ENCODE measurements at regions not wholly inside any gene's neighbourhood (a gene's known extent, or its start where the extent isn't known, plus 50 kb on each side); places are given as distances from the start of the nearest gene placed in this dataset.

DNA sequence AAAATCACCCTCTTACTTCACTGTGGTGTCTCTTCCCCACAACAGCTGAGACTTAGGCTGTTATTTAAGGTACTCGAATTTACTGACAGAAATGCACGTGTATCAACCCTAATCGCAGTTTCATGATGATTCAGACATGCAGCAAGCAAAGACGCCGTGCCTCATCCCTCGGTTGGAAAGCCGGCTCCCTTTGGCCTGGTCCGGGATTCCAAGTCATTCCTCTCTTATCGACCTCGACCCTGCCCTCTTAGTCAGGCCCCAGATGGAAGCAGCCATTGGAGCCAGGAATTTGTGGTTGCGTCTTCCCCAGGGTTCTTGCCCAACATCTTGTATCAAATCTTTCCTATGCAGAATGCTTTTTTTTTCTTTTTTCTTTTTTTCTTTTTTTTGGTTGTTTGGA lies 229.5 kb downstream of the GATA3 start:
- no peak overlapping the region for H4K5ac ChIP-seq (ENCODE audit: low read depth, low read length)
- H4K91ac ChIP-seq (ENCODE audit: insufficient read depth, low read depth, low read length): no peak overlapping the region
- no peak overlapping the region for H3K14ac ChIP-seq (replicated peaks; ENCODE audit: low read depth, low read length)
- no peaks in the 10 kb centered on the region for H3K36me3 ChIP-seq (ENCODE audit: control insufficient read depth, insufficient read depth, low read length)
- no peak overlapping the region for H4K8ac ChIP-seq (ENCODE audit: low read depth in 2 of 2, low read length in 2 of 2)
- no peak overlapping the region for H2AFZ ChIP-seq (replicated peaks; ENCODE audit: low read length, poor library complexity)
- no peak overlapping the region for H2BK5ac ChIP-seq (ENCODE audit: low read depth, low read length, poor library complexity, severe bottlenecking)
- POLR2A ChIA-PET (ENCODE audit: unreplicated experiment): no interaction called here
- no peak overlapping the region for H3K4me3 ChIP-seq (ENCODE audit: insufficient read depth, low read depth, low read length)
- H3K23ac ChIP-seq (ENCODE audit: low read depth, low read length): no peak overlapping the region
- H3K4me1 ChIP-seq (ENCODE audit: control insufficient read depth, insufficient read depth, low read length): no peaks in the 10 kb centered on the region
- no peak overlapping the region for H3K56ac ChIP-seq (ENCODE audit: extremely low read depth, insufficient read depth, low read length)
- no TSS peak for BruUV-seq (replicated peaks)
- dilution Hi-C loops (cut with HindIII; ENCODE audit: low sequenced_read_pairs, unreplicated experiment): no loop called here
- no peak overlapping the region for H3K4me2 ChIP-seq (ENCODE audit: low read depth, low read length)
- WGBS, 2 experiments (ENCODE audit: extremely low coverage in 2 of 2, insufficient read length in 1 of 2): no CpG with 5 or more reads among the region's 11 CpGs
- no peak overlapping the region for H2BK15ac ChIP-seq (ENCODE audit: low read depth, low read length)
- in situ Hi-C loops (cut with MboI; ENCODE audit: low sequenced_read_pairs): no loop called here
- H3K4ac ChIP-seq (ENCODE audit: low read depth, low read length): no peak overlapping the region
- ATAC-seq (ENCODE audit: low read depth) (no peak), DNase-seq (no peak)
- H3K9me3 ChIP-seq (ENCODE audit: control insufficient read depth, insufficient read depth, low read length): peaks cover 7% of the 10 kb centered on the region
- H2BK120ac ChIP-seq (ENCODE audit: low read depth, low read length): no peak overlapping the region
- no peaks in the 10 kb centered on the region for H3K79me1 ChIP-seq (ENCODE audit: low read depth in 1 of 2, low read length in 2 of 2)
- H2BK20ac ChIP-seq (ENCODE audit: low read depth, low read length): no peak overlapping the region
- no peaks in the 10 kb centered on the region for H4K20me1 ChIP-seq (ENCODE audit: insufficient read depth, low read length)
- no peak overlapping the region for H3K27ac ChIP-seq (ENCODE audit: insufficient read depth, low read length)
- no peak overlapping the region for H2AK5ac ChIP-seq (ENCODE audit: low read depth, low read length)
- intact Hi-C loops (cut with micrococcal nuclease): no loop called here
- TF ChIP-seq BHLHE40 (IDR thresholded peaks at IDR 0.05; ENCODE audit: low read depth, low read length): no peak
- TF ChIP-seq MAFK (IDR thresholded peaks at IDR 0.05; ENCODE audit: low read depth, low read length): no peak
- no peak for TF ChIP-seq RCOR1 (IDR thresholded peaks at IDR 0.05; ENCODE audit: insufficient replicate concordance, low read length)
- TF ChIP-seq MAZ (IDR thresholded peaks at IDR 0.05; ENCODE audit: borderline replicate concordance, low read depth, low read length): no peak
- TF ChIP-seq, protein P1, sequence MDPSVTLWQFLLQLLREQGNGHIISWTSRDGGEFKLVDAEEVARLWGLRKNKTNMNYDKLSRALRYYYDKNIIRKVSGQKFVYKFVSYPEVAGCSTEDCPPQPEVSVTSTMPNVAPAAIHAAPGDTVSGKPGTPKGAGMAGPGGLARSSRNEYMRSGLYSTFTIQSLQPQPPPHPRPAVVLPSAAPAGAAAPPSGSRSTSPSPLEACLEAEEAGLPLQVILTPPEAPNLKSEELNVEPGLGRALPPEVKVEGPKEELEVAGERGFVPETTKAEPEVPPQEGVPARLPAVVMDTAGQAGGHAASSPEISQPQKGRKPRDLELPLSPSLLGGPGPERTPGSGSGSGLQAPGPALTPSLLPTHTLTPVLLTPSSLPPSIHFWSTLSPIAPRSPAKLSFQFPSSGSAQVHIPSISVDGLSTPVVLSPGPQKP (IDR thresholded peaks at IDR 0.05; ENCODE audit: borderline replicate concordance, low read depth, low read length): no peak
- TF ChIP-seq RFX5 (IDR thresholded peaks at IDR 0.05; ENCODE audit: low read depth, low read length): no peak
- no peak for TF ChIP-seq CEBPB (IDR thresholded peaks at IDR 0.05; ENCODE audit: low read depth, low read length)
- no peak for TF ChIP-seq CTCF (conservative IDR thresholded peaks at IDR 0.05; ENCODE audit: low read depth, low read length)
- no peak for TF ChIP-seq CHD1 (IDR thresholded peaks at IDR 0.05; ENCODE audit: low read depth, low read length)
- TF ChIP-seq RAD21 (IDR thresholded peaks at IDR 0.05; ENCODE audit: low read length): no peak
- H3K9ac ChIP-seq (ENCODE audit: low read depth, low read length): no peak overlapping the region
- H3K9me1 ChIP-seq (ENCODE audit: insufficient read depth, low read length): no peaks in the 10 kb centered on the region
- CTCF ChIA-PET: no interaction called here
- H3K18ac ChIP-seq (ENCODE audit: low read depth, low read length): no peak overlapping the region
- H2AK9ac ChIP-seq (replicated peaks; ENCODE audit: low read depth, low read length, poor library complexity): no peak overlapping the region
- H3K27me3 ChIP-seq (ENCODE audit: control insufficient read depth, insufficient read depth, low read length): no peaks in the 10 kb centered on the region

All from IMR-90 (cell line).